ENCODE measurements at regions not wholly inside any gene's neighbourhood (a gene's known extent, or its start where the extent isn't known, plus 50 kb on each side); places are given as distances from the start of the nearest gene placed in this dataset.

GRCh38 chr11:15569305-15570025 lies 454.7 kb downstream of the INSC start:
- no peaks in the 10 kb centered on the region for H3K9me2 ChIP-seq (replicated peaks; ENCODE audit: insufficient read depth)
- TF ChIP-seq CTCF (IDR thresholded peaks at IDR 0.05; ENCODE audit: poor library complexity) (no peak), EZH2phosphoT487 (IDR thresholded peaks at IDR 0.05; ENCODE audit: low read depth, severe bottlenecking, unreplicated experiment) (no peak), EZH2 (IDR thresholded peaks at IDR 0.05; ENCODE audit: borderline replicate concordance) (no peak)
- H2AFZ ChIP-seq: no peak overlapping the region
- H4K20me1 ChIP-seq (ENCODE audit: insufficient read depth, poor library complexity, severe bottlenecking): no peaks in the 10 kb centered on the region
- no peaks in the 10 kb centered on the region for H3K9me3 ChIP-seq (ENCODE audit: low read depth)
- H3K4me3 ChIP-seq: no peak overlapping the region
- H3K27me3 ChIP-seq: no peaks in the 10 kb centered on the region
- H3K4me2 ChIP-seq: no peak overlapping the region
- H3K36me3 ChIP-seq (replicated peaks; ENCODE audit: insufficient read depth, low read depth): no peaks in the 10 kb centered on the region
- 58% methylated on average over 7 of the region's 7 CpGs for WGBS (ENCODE audit: low lambda C conversion rate, missing lambda C conversion rate)
- H3K79me2 ChIP-seq: no peaks in the 10 kb centered on the region
- no peak overlapping the region for H3K27ac ChIP-seq
- H3K4me1 ChIP-seq (ENCODE audit: insufficient read depth): no peaks in the 10 kb centered on the region
- DNase-seq (ENCODE audit: low spot score): no peak

GRCh38 chr11:15575409-15575808 lies 460.7 kb downstream of the INSC start:
- no peak overlapping the region for H3K4me2 ChIP-seq
- H2AFZ ChIP-seq: no peak overlapping the region
- no peaks in the 10 kb centered on the region for H3K9me2 ChIP-seq (replicated peaks; ENCODE audit: insufficient read depth)
- H3K9me3 ChIP-seq (ENCODE audit: low read depth): no peaks in the 10 kb centered on the region
- no peak overlapping the region for H3K27ac ChIP-seq
- H4K20me1 ChIP-seq (ENCODE audit: insufficient read depth, poor library complexity, severe bottlenecking): no peaks in the 10 kb centered on the region
- H3K4me1 ChIP-seq (ENCODE audit: insufficient read depth): no peaks in the 10 kb centered on the region
- no peaks in the 10 kb centered on the region for H3K79me2 ChIP-seq
- H3K27me3 ChIP-seq: no peaks in the 10 kb centered on the region
- 95% methylated on average over 2 of the region's 2 CpGs for WGBS (ENCODE audit: low lambda C conversion rate, missing lambda C conversion rate)
- TF ChIP-seq EZH2 (IDR thresholded peaks at IDR 0.05; ENCODE audit: borderline replicate concordance): no peak
- no peak for TF ChIP-seq EZH2phosphoT487 (IDR thresholded peaks at IDR 0.05; ENCODE audit: low read depth, severe bottlenecking, unreplicated experiment)
- no peak for TF ChIP-seq CTCF (IDR thresholded peaks at IDR 0.05; ENCODE audit: poor library complexity)
- H3K36me3 ChIP-seq (replicated peaks; ENCODE audit: insufficient read depth, low read depth): no peaks in the 10 kb centered on the region
- no peak overlapping the region for H3K4me3 ChIP-seq
- no peak for DNase-seq (ENCODE audit: low spot score)

- H3K4me3 ChIP-seq: no peak overlapping the region
- no peak for TF ChIP-seq EZH2 (IDR thresholded peaks at IDR 0.05; ENCODE audit: borderline replicate concordance)
- no peak for TF ChIP-seq EZH2phosphoT487 (IDR thresholded peaks at IDR 0.05; ENCODE audit: low read depth, severe bottlenecking, unreplicated experiment)
- TF ChIP-seq CTCF (IDR thresholded peaks at IDR 0.05; ENCODE audit: poor library complexity): no peak
- no peaks in the 10 kb centered on the region for H3K36me3 ChIP-seq (replicated peaks; ENCODE audit: insufficient read depth, low read depth)
- DNase-seq (ENCODE audit: low spot score): no peak
- no peak overlapping the region for H3K27ac ChIP-seq
- no peaks in the 10 kb centered on the region for H3K79me2 ChIP-seq
- no peaks in the 10 kb centered on the region for H3K9me3 ChIP-seq (ENCODE audit: low read depth)
- no peak overlapping the region for H2AFZ ChIP-seq
- 86% methylated on average over 4 of the region's 4 CpGs for WGBS (ENCODE audit: low lambda C conversion rate, missing lambda C conversion rate)
- H3K9me2 ChIP-seq (replicated peaks; ENCODE audit: insufficient read depth): no peaks in the 10 kb centered on the region
- no peak overlapping the region for H3K4me2 ChIP-seq
- no peaks in the 10 kb centered on the region for H3K4me1 ChIP-seq (ENCODE audit: insufficient read depth)
- H3K27me3 ChIP-seq: no peaks in the 10 kb centered on the region
- no peaks in the 10 kb centered on the region for H4K20me1 ChIP-seq (ENCODE audit: insufficient read depth, poor library complexity, severe bottlenecking)
Measured at GRCh38 chr11:15576769-15577168, 462.0 kb downstream of the INSC start.
